B cell (primary cell): ENCODE measurements at regions not wholly inside any gene's neighbourhood (a gene's known extent, or its start where the extent isn't known, plus 50 kb on each side); places are given as distances from the start of the nearest gene placed in this dataset.

Experiments
- ATAC-seq: fragments of 200-7000 bp; cut with Tn5 transposase; one replicate; pipeline ENCODE4 v1.10.0; 2021; ENCODE audit warnings: low read depth, mild to moderate bottlenecking, moderate number of reproducible peaks, moderate library complexity
- CTCF ChIA-PET: fragments of 350-600 bp; sonication (Branson Sonifier 250); formaldehyde crosslinking; loops from one replicate; lab custom pipeline; 2021; ENCODE audit warnings: antibody characterized with exemption, inconsistent platforms; lab: Charles Lee
- POLR2A ChIA-PET: fragments of 350-600 bp; sonication (Branson Sonifier 250); formaldehyde crosslinking; loops from one replicate; lab custom pipeline; 2021; ENCODE audit warnings: antibody characterized with exemption; lab: Charles Lee
- DNase-seq: peaks from one replicate; pipeline ENCODE4 v3.0.0; 2013
- H2AFZ ChIP-seq: 2 replicates; pipeline ENCODE4 v1.6.1; 2012; ENCODE audit warnings: mild to moderate bottlenecking, low read depth, low read length; ENCODE audit not compliant: insufficient read depth, poor library complexity, severe bottlenecking
- H3K27ac ChIP-seq, 2 donors: 1 replicate in 1 of 2; 2 replicates in 1 of 2; pipeline ENCODE4 v1.5.1; 2012 to 2013; ENCODE audit warnings: low read length in 2 of 2, mild to moderate bottlenecking in 2 of 2, moderate library complexity in 1 of 2
- H3K27me3 ChIP-seq, 4 experiments: fragments of 200-600 bp in 1 of 4; sonication (generic) in 1 of 4; replicated peaks in 1 of 4; 1 replicate in 2 of 4; 2 replicates in 2 of 4; pipeline versions ENCODE4 v1.6.1 to v1.7.0; 2013 to 2016; ENCODE audit warnings: low read length in 3 of 4, mild to moderate bottlenecking in 2 of 4, mixed read lengths in 1 of 4, moderate library complexity in 1 of 4; ENCODE audit not compliant: insufficient read depth in 4 of 4, control insufficient read depth in 3 of 4; ENCODE audit errors: control extremely low read depth in 1 of 4
- H3K36me3 ChIP-seq, 2 experiments: replicated peaks in 1 of 2; 1 replicate in 1 of 2; 2 replicates in 1 of 2; pipeline versions ENCODE4 v1.6.1 to v1.7.1; 2013; ENCODE audit warnings: low read length in 1 of 2; ENCODE audit not compliant: insufficient read depth in 2 of 2, control insufficient read depth in 1 of 2; ENCODE audit errors: control extremely low read depth in 1 of 2, extremely low read depth in 1 of 2
- H3K4me1 ChIP-seq, 2 donors: fragments of 200-600 bp in 1 of 2; sonication (generic) in 1 of 2; 1 replicate in 1 of 2; 2 replicates in 1 of 2; pipeline versions ENCODE4 v1.5.1 to v1.6.1; 2013 to 2017; ENCODE audit warnings: low read length in 2 of 2; ENCODE audit not compliant: control insufficient read depth in 2 of 2, insufficient read depth in 2 of 2
- H3K4me2 ChIP-seq: replicated peaks from 2 replicates; pipeline ENCODE3; 2012; ENCODE audit warnings: mild to moderate bottlenecking, low read depth, low read length; ENCODE audit not compliant: poor library complexity, severe bottlenecking
- H3K4me3 ChIP-seq, 5 experiments: fragments of 200-600 bp in 1 of 5; sonication (generic) in 1 of 5; 1 replicate in 3 of 5; 2 replicates in 2 of 5; pipeline versions ENCODE4 v1.5.1 to v1.7.0; 2011 to 2016; ENCODE audit warnings: low read length in 4 of 5, mild to moderate bottlenecking in 4 of 5, low read depth in 2 of 5, control low read depth in 1 of 5, moderate library complexity in 1 of 5; ENCODE audit not compliant: insufficient read depth in 1 of 5; ENCODE audit errors: control extremely low read depth in 1 of 5, extremely low read depth in 1 of 5
- H3K79me2 ChIP-seq: fragments of 200-600 bp; sonication (generic); one replicate; pipeline ENCODE4 v1.6.0; 2016; ENCODE audit warnings: low read length; ENCODE audit not compliant: control insufficient read depth, insufficient read depth
- H3K9ac ChIP-seq: fragments of 200-600 bp; sonication (generic); 2 replicates; pipeline ENCODE4 v1.6.1; 2017; ENCODE audit warnings: mild to moderate bottlenecking, low read length, moderate library complexity
- H3K9me3 ChIP-seq, 3 donors: one replicate each; pipeline versions ENCODE4 v1.6.1 to v1.7.1; 2013; ENCODE audit warnings: low read length in 2 of 3; ENCODE audit not compliant: control insufficient read depth in 2 of 3, insufficient read depth in 1 of 3; ENCODE audit errors: control extremely low read depth in 1 of 3
- H4K20me1 ChIP-seq: 2 replicates; pipeline ENCODE4 v1.6.0; 2012; ENCODE audit warnings: mild to moderate bottlenecking, low read length; ENCODE audit not compliant: insufficient read depth, control insufficient read depth, poor library complexity, severe bottlenecking
- H3K27ac Mint-ChIP-seq: one replicate; pipeline ENCODE4 v1.8.0; 2021; ENCODE audit warnings: mixed read lengths
- H3K27me3 Mint-ChIP-seq: one replicate; pipeline ENCODE4 v1.8.0; 2021; ENCODE audit warnings: mixed read lengths
- H3K4me1 Mint-ChIP-seq: one replicate; pipeline ENCODE4 v1.8.0; 2021; ENCODE audit warnings: mixed read lengths
- H3K4me3 Mint-ChIP-seq: one replicate; pipeline ENCODE4 v1.8.0; 2021; ENCODE audit warnings: mixed read lengths
- H3K9me3 Mint-ChIP-seq: one replicate; pipeline ENCODE4 v1.8.0; 2022; ENCODE audit warnings: mixed read lengths; ENCODE audit not compliant: insufficient read depth
- CTCF ChIP-seq: fragments of 200-600 bp; IDR thresholded peaks from one replicate; pipeline ENCODE4 v1.8.0; 2022; ENCODE audit warnings: antibody characterized with exemption, mild to moderate bottlenecking
- EZH2 ChIP-seq: IDR thresholded peaks from 2 replicates; pipeline ENCODE4 v1.6.1; 2012; ENCODE audit warnings: borderline replicate concordance, low read depth, mild to moderate bottlenecking, moderate library complexity, low read length; ENCODE audit not compliant: insufficient read depth, poor library complexity, severe bottlenecking
- WGBS: methylation state at CpG from one replicate; pipeline ENCODE4 v1.1.5; 2013; ENCODE audit warnings: missing lambda C conversion rate; ENCODE audit not compliant: insufficient coverage; 5-methylcytosine and 5-hydroxymethylcytosine counted together
- intact Hi-C: fragments of 100-400 bp; cut with micrococcal nuclease; formaldehyde crosslinking; loops from one replicate; pipeline ENCODE4 v1.10.0; 2022

DNA sequence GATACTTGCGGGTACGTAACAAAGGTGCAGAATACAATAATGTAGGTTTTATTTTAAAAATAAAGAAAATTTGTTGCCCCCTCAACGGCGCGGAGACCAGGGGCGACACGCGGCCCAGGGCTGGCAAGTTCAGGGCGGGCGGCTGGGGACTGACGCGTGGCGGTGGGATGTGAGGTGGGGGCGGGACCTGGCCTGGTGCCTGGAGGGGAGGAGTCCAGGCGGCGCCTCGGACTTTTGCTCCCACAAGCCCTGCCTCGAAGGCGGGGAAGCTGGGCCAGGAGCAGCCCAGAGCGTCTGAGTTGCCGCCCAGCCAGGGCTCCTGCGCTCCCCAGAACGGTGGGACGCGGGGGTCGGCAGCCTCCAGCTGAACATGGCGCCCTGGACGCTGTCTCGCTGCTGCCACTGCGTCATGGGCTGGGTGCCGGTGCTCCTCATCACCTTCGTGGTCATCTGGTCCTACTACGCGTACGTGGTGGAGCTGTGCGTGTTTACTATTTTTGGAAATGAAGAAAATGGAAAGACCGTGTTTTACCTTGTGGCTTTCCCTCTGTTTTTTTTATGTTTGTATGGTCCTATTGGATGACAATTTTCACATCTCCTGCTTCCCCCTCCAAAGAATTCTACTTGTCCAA lies 1122.8 kb upstream of the ATXN8OS start:
- no peak overlapping the region for H3K9ac ChIP-seq

More for the DNA sequence above, 1122.8 kb upstream of the ATXN8OS start:
- no peak for DNase-seq
- H3K4me3 ChIP-seq = no peak overlapping the region
- no peaks in the 10 kb centered on the region for H3K36me3 ChIP-seq
- ATAC-seq = no peak
- Mint-ChIP-seq H3K9me3 (peaks cover 5% of the 10 kb centered on the region), H3K4me1 (no peaks in the 10 kb centered on the region), H3K27me3 (no peaks in the 10 kb centered on the region), H3K4me3 (no peak overlapping the region), H3K27ac (no peak overlapping the region)
- 97% methylated on average over 31 of the region's 37 CpGs for WGBS
- intact Hi-C loops = no loop called here
- H3K27ac ChIP-seq = no peak overlapping the region
- TF ChIP-seq EZH2 = no peak
- no peak for TF ChIP-seq CTCF
- H2AFZ ChIP-seq = no peak overlapping the region
- H3K4me2 ChIP-seq = no peak overlapping the region
- peaks cover 1 to 23% (median 6%) of the 10 kb centered on the region in 3 donors for H3K9me3 ChIP-seq
- ChIA-PET POLR2A (no interaction called here), CTCF (no interaction called here)
- no peaks in the 10 kb centered on the region for H4K20me1 ChIP-seq
- no peaks in the 10 kb centered on the region for H3K27me3 ChIP-seq
- H3K79me2 ChIP-seq = no peaks in the 10 kb centered on the region
- no peaks in the 10 kb centered on the region for H3K4me1 ChIP-seq
